Activated CD8-positive, alpha-beta memory T cell treated with anti-CD3 and anti-CD28 coated beads for 36 hours (primary cell): ENCODE measurements at regions not wholly inside any gene's neighbourhood (a gene's known extent, or its start where the extent isn't known, plus 50 kb on each side); places are given as distances from the start of the nearest gene placed in this dataset.

Experiments
- CTCF ChIA-PET: fragments of 350-600 bp; sonication (Branson Sonifier 250); formaldehyde crosslinking; loops from one replicate; lab custom pipeline; 2021; ENCODE audit warnings: antibody characterized with exemption; lab: Charles Lee
- POLR2A ChIA-PET: fragments of 350-600 bp; sonication (Branson Sonifier 250); formaldehyde crosslinking; loops from one replicate; lab custom pipeline; 2021; ENCODE audit warnings: antibody characterized with exemption; lab: Charles Lee

DNA sequence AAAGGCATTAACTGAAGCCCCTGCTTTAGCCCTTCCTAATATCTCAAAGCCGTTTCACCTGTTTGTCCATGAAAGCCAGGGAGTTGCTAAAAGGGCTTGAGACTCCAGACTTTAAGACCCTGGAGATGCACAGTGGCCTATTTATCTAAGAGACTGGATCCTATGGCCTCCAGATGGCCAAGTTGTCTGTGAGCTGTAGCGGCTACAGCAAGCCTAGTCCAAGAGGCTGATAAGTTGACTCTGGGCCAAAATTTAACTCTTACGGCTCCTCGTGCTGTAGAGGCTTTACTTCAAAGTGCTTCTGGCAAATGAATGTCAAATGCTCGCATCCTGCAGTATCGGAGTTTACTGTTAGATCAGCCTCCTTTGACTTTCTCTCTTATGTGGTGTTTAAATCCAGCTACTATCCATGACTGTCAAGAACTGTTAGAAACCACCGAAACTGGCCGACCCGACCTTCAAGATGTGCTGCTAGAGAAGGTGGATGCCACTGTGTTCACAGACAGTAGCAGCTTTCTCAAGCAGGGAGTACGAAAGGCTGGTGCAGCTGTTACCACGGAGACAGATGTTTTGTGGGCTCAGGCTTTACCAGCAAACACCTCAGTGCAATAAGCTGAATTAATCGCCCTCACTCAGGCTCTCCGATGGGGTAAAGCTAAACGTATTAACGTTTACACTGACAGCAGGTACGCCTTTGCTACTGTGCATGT lies 336.7 kb upstream of the CNTNAP5 start:
- POLR2A ChIA-PET = no interaction called here
- CTCF ChIA-PET = no interaction called here

DNA sequence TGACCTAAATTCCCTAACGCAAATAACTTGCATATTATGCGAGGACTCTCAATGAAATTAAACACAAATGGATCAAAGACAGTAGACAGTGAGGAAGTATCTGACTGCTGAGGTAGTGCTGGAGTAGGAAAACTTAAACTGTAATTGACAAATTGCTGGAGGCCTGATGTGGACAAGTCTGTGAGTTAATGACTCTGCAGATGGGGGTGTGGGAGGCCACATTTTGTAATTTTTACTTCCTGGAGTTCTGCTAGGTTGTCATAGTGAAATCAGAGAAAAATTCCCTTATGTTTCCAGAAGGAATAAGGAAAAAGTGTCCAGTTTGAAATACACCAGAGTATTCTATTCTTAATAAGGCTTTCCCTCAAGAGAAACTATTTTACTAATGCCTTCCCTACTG lies 333.0 kb upstream of the CNTNAP5 start:
- POLR2A ChIA-PET = no interaction called here
- CTCF ChIA-PET = no interaction called here

DNA sequence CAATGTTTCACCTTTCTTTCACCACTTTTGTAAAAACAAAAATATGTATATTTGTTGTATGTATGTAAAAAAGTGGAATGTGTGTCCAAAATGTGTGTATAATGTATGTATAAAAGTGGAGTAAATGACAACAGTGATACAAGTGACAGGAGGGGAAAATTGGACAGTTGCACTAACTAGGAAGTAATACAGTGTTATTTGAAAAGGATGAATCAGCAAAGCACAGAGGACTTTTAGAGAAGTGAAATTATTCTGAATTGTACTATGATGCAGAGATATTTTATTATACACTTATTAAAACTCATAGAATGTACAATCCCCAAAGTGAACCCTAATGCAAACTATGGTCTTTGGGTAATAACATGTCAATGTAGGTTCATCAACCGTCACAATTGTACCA lies 331.3 kb upstream of the CNTNAP5 start:
- POLR2A ChIA-PET = no interaction called here
- CTCF ChIA-PET = no interaction called here

GRCh38 chr2:123695426-123695825 lies 329.7 kb upstream of the CNTNAP5 start:
- ChIA-PET POLR2A (no interaction called here), CTCF (no interaction called here)

- CTCF ChIA-PET = no interaction called here
- POLR2A ChIA-PET = no interaction called here
Measured at GRCh38 chr2:123696021-123696420, 329.1 kb upstream of the CNTNAP5 start.

- ChIA-PET POLR2A (no interaction called here), CTCF (no interaction called here)
Measured at GRCh38 chr2:123696799-123697410, 328.2 kb upstream of the CNTNAP5 start.

- POLR2A ChIA-PET = no interaction called here
- CTCF ChIA-PET = no interaction called here
Measured at GRCh38 chr2:123715467-123715982, 309.6 kb upstream of the CNTNAP5 start.

DNA sequence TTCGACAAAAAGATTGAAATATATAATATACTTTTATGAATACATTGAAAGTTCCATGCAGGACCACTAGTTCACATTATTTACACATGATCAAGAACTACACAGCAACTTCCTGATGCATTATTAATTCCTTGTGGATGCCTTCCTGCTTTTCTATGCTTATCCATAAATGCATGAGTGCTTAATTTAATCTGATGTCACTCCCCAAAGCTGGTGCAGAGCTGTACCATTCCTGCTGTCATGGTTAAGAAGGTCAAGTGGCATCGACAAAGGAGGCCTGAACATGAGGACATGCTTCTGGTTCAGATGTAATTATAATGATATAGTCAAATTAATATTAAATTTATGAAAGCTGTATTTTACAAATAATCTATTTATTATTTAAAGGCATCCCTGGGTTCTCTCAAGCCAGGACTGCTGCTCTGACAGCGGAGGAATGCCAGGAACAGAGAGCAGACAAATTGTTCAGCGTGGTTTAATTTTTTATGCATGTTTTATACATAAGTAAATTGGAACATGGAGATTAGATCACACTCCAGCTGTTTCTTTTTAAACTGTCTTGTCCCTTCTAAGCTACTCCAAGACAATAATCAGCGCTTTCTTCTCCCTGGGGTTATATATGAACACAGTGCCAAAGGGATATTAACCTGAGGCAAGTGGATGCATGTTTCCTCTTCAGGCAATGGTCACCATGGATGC lies 307.3 kb upstream of the CNTNAP5 start:
- ChIA-PET CTCF (no interaction called here), POLR2A (no interaction called here)

GRCh38 chr2:123720760-123721159 lies 304.3 kb upstream of the CNTNAP5 start:
- CTCF ChIA-PET = no interaction called here
- POLR2A ChIA-PET = no interaction called here

DNA sequence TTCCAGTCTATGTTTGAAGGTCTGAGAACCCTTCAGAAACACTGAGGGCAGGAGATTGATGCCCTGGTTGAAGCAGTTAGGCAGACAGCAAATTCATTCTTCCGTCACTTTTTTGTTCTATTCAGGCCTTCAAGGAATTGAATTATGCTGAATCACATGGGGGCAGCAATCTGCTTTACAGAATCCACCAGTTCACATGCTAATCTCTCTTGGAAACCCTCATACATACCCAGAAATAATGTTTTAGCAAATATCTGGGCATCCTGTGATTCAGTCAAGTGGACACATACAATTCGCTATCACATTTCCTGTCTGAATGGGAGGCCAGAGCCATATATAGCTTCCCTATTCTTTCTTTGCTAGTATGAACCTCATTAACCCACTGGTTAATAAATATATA lies 301.4 kb upstream of the CNTNAP5 start:
- ChIA-PET POLR2A (no interaction called here), CTCF (no interaction called here)

GRCh38 chr2:123732563-123732962 lies 292.5 kb upstream of the CNTNAP5 start:
- ChIA-PET CTCF (no interaction called here), POLR2A (no interaction called here)

DNA sequence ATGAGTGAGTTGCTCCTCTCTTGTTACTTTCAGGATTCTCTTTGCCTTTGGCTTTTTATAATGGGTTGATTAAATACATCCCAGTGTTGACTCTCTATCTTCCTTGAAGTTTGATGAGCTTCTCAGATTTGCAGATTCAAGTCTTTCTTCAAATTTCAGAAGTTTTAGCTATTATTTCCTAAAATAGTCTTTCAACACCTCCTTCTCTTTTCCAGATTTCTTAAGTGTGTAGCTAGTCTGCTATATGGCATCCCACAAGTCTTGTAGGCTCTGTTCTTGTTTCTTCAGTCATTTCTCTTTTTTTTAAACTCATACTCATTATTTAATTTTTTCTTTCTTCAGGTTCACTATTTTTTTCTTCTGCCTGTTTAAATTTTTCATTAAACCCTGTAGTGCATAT lies 287.7 kb upstream of the CNTNAP5 start:
- ChIA-PET POLR2A (no interaction called here), CTCF (no interaction called here)

DNA sequence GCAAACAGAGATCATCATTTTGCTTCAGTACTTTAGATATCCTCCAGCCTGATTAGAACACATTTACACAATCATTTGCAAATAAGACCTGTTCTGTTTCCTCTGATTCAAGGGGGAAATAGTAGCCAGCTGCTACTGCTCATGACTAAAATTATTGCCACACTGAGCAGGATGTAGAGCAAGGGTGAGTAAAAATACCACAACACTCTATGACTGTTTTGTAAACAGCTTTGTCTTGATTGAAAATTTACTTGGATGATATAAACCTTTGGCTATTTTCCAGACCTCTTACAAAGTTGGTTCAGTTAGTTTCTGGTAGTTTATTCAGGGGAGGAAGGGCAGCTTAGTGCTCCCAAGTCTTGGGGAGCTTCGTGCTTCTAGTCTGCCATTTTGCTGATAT lies 286.4 kb upstream of the CNTNAP5 start:
- CTCF ChIA-PET = no interaction called here
- POLR2A ChIA-PET = no interaction called here

DNA sequence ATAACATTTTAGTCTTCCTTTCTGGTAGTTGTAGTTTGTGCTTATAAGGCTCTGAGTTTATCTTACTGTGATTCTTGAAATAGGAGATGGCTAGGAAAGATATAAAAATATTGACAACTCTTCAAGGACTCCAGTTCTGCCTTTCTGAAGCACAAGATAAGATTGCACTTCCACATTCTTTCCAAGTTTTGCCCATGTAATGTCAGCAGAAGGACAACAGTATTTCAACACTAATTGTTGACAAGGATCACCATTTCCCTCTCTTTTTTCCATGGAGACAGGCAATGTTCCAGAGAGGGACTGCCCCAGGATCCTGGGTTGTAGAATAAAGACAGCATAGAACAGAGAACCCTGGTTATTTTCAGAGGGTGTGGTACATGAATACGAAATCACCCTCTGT lies 279.1 kb upstream of the CNTNAP5 start:
- POLR2A ChIA-PET = no interaction called here
- CTCF ChIA-PET = no interaction called here

DNA sequence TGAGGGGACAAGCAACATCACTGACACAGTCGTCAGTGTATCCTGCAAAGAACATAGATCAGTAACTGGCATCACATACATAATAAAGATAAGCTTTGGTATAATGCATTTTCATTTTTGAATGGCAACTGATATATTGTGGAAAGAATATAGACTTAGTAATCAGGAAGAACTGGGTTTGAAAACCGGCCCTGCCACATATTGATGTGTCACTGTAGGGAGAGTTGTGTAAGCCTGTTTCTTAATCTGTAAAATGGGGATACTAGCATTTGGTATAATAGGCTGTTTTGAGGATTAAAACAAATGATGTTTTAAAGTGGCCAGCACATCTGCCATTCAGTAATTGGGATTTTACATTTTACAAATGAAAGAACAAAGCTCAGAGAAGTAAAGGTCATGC lies 277.8 kb upstream of the CNTNAP5 start:
- CTCF ChIA-PET = no interaction called here
- POLR2A ChIA-PET = no interaction called here

- ChIA-PET CTCF (no interaction called here), POLR2A (no interaction called here)
Measured at GRCh38 chr2:123762221-123762620, 262.9 kb upstream of the CNTNAP5 start.

DNA sequence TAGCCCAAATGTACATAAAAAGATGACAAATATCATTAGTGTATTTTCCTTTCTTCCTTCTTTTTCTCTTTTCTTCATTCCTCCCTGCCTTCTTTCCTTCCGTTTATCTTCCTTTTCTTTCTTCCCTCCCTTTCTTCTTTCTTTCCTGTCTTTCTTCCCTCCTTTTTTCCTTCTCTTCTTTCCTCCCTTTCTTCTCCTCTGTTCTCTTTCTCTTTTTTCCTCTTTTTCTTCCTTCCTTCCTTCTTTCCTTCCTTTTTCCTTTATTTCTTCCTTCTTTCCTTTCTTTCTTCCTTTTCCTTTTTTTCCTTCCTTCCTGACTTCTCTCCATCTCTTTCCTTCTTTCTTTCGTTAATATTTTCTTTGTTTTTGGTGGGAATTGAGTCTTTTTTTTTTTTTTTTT lies 256.9 kb upstream of the CNTNAP5 start:
- POLR2A ChIA-PET = no interaction called here
- CTCF ChIA-PET = no interaction called here

DNA sequence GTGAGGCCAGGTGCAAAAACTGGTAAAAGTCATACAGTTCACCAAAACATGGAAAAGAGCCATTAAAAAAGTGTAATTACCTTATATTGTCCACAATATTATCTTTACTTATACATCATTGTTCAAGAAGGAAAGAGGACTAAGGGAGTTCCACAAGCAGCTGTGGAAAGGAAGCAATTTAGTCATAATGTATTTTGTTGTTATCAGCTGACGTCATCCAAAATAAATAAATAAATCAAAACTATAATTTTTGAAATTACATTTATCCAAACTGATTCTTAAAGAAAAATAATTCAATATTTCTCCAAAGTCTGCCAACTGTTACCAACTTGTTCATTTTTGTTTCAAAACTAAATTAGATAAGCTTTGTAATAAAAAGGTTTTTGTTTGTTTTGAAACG lies 256.1 kb upstream of the CNTNAP5 start:
- POLR2A ChIA-PET = no interaction called here
- CTCF ChIA-PET = no interaction called here

DNA sequence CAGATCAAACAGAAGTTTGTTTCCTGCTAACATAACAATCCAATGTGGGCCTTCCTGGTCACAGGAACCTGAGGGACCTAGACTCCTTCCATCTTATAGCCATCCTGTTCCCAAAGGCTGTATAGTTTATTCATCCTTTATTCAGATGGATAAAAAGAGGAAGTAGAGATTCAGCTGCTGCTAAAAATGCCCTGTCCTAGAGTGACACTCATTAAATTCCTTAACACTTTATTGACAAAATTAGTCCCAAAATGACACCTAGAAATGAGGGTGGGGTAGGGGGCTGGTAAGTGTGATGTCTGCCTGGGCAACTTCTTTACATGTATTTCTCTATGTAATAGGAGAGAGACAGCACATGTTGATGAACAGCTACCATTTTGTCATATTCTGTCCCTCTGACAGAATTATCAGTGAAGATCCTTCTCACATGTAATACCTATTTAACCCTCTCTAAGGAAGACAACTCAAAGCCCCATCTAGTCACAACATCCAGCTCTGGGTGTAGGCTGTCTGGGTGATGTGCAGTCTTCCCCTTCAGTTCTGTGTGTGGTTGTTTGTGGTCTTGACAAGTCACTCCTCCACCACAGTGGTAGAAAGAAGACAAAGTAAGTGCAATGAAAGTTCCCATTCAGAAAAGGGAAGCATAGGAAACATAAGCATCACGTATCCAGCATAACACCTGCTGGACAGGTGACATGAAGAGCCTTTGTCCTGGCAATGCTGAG lies 253.9 kb upstream of the CNTNAP5 start:
- ChIA-PET POLR2A (no interaction called here), CTCF (no interaction called here)

DNA sequence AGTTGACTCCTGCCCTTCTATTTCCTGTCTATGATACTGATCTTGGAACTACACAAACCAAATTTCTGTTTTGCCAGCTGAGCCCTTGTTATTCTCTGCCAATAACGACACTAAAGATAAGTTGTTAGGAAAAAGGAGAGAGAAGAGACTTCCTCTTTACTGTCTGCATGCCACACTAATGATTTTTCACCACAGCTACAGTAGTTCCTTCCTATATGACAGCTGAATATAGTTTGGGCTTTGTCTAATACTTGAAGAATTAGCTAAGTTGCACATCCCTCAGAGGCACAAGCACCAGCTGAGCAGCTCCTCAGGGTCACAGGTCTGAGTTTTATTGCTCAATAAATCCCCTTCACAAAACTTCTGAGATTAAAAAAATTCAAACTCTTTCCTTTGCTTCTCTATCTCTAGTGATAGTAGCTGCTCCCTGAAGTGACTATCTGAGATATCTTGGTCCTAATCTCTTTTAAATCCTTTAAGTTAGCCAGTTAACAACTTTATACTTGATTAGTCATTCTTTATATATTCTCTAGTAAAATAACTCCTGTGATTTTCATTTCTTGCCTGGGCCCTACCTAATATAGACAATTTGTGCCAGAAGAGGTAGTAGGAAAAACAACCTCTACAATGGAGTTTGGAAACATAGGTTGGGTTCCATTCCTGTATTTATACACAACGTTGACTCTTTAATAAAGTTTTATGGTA lies 253.0 kb upstream of the CNTNAP5 start:
- ChIA-PET POLR2A (no interaction called here), CTCF (no interaction called here)
